Medulla oblongata (tissue), 1 donor: ENCODE measurements at regions not wholly inside any gene's neighbourhood (a gene's known extent, or its start where the extent isn't known, plus 50 kb on each side); places are given as distances from the start of the nearest gene placed in this dataset.
"Not testable (repeated sequence)": the region's sequence is repeated elsewhere in the genome, so short reads cannot be mapped to it uniquely, and the experiment has no call there.

ENCODE experiments used
- DNase-seq: peaks from one replicate; pipeline ENCODE4 v3.0.0-alpha.2; 2015; ENCODE audit errors: extremely low spot score

GRCh38 chr2:181737302-181737701 is 57.0 kb upstream of the NEUROD1 start:
- DNase-seq: not testable (repeated sequence)

GRCh38 chr2:181738074-181738473 is 57.8 kb upstream of the NEUROD1 start:
- DNase-seq: no peak

GRCh38 chr2:181738563-181738962 is 58.2 kb upstream of the NEUROD1 start:
- DNase-seq: no peak

- no peak for DNase-seq
Measured at GRCh38 chr2:181741756-181742155, 61.4 kb upstream of the NEUROD1 start.

GRCh38 chr2:181742361-181742760 is 62.0 kb upstream of the NEUROD1 start:
- no peak for DNase-seq

GRCh38 chr2:181742922-181743722 is 62.8 kb upstream of the NEUROD1 start:
- peak; percentile 87 for DNase-seq

- DNase-seq: no peak
Measured at GRCh38 chr2:181743723-181744031, 63.4 kb upstream of the NEUROD1 start.

GRCh38 chr2:181745796-181746540 is 65.7 kb upstream of the NEUROD1 start:
- DNase-seq: no peak

GRCh38 chr2:181746844-181747243 is 66.5 kb upstream of the NEUROD1 start:
- no peak for DNase-seq

GRCh38 chr2:181750305-181750704 is 70.0 kb upstream of the NEUROD1 start:
- DNase-seq: no peak

GRCh38 chr2:181751266-181752030 is 71.1 kb upstream of the NEUROD1 start:
- DNase-seq: no peak

- DNase-seq: no peak
Measured at GRCh38 chr2:181752301-181752700, 72.0 kb upstream of the NEUROD1 start.

- no peak for DNase-seq
Measured at GRCh38 chr2:181753686-181754085, 73.4 kb upstream of the NEUROD1 start.

- no peak for DNase-seq
Measured at GRCh38 chr2:181754105-181754504, 73.8 kb upstream of the NEUROD1 start.

- no peak for DNase-seq
Measured at GRCh38 chr2:181755181-181755580, 74.9 kb upstream of the NEUROD1 start.

GRCh38 chr2:181760521-181760920 is 80.2 kb upstream of the NEUROD1 start:
- DNase-seq: peak; percentile 35

- no peak for DNase-seq
Measured at GRCh38 chr2:181761175-181761574, 80.9 kb upstream of the NEUROD1 start.

- no peak for DNase-seq
Measured at GRCh38 chr2:181762000-181762399, 81.7 kb upstream of the NEUROD1 start.

- no peak for DNase-seq
Measured at GRCh38 chr2:181762848-181763247, 82.5 kb upstream of the NEUROD1 start.

- DNase-seq: no peak
Measured at GRCh38 chr2:181763423-181763822, 83.1 kb upstream of the NEUROD1 start.

- no peak for DNase-seq
Measured at GRCh38 chr2:181764095-181764963, 84.0 kb upstream of the NEUROD1 start.

- DNase-seq: no peak
Measured at GRCh38 chr2:181766129-181766528, 85.8 kb upstream of the NEUROD1 start.
